ENCODE measurements at regions not wholly inside any gene's neighbourhood (a gene's known extent, or its start where the extent isn't known, plus 50 kb on each side); places are given as distances from the start of the nearest gene placed in this dataset.

DNA sequence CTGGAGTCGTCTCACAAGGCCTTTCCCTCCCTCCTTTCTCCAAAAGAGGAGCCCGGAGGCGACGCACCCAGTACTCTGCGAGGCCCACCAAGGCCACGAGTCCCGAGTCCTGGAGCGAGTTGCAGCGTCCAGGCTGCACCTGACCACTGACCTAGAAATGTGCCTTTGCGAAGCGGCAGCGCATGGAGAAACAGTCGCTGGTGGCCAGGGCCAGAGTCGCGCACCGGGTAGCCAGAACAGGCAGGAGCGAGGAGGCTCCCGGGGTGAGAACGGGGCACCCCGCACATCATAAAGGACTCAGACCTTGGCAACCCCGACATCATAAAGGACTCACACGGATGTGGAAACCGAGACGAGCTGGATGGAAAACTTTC, 318.4 kb downstream of the FAM72C start:
- TF ChIP-seq, protein P1, sequence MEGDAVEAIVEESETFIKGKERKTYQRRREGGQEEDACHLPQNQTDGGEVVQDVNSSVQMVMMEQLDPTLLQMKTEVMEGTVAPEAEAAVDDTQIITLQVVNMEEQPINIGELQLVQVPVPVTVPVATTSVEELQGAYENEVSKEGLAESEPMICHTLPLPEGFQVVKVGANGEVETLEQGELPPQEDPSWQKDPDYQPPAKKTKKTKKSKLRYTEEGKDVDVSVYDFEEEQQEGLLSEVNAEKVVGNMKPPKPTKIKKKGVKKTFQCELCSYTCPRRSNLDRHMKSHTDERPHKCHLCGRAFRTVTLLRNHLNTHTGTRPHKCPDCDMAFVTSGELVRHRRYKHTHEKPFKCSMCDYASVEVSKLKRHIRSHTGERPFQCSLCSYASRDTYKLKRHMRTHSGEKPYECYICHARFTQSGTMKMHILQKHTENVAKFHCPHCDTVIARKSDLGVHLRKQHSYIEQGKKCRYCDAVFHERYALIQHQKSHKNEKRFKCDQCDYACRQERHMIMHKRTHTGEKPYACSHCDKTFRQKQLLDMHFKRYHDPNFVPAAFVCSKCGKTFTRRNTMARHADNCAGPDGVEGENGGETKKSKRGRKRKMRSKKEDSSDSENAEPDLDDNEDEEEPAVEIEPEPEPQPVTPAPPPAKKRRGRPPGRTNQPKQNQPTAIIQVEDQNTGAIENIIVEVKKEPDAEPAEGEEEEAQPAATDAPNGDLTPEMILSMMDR (IDR thresholded peaks at IDR 0.05): no peak
- no peak for TF ChIP-seq POLR2AphosphoS5 (IDR thresholded peaks at IDR 0.05)

Measured in breast epithelium (tissue), 3 donors.